Natural killer cell treated with Interleukin-12 subunit alpha and Interleukin-12 subunit beta and Interleukin-15 and Interleukin-18, amount 100 ng/mL, for 72 hours (primary cell): ENCODE measurements at regions not wholly inside any gene's neighbourhood (a gene's known extent, or its start where the extent isn't known, plus 50 kb on each side); places are given as distances from the start of the nearest gene placed in this dataset.
"Not testable (repeated sequence)": the region's sequence is repeated elsewhere in the genome, so short reads cannot be mapped to it uniquely, and the experiment has no call there.

ENCODE experiments used
- ATAC-seq, 2 donors: fragments of 150-1000 bp; cut with Tn5 transposase in 1 of 2; sonication (Bioruptor Pico), chemical (Tn5 transposase) in 1 of 2; 2 replicates each; pipeline ENCODE4 v1.10.0; 2021
- DNase-seq: peaks from one replicate; pipeline ENCODE4 v3.0.0; 2022; ENCODE audit warnings: low spot score
- H3K27ac Mint-ChIP-seq, 2 donors: 1 replicate in 1 of 2; 2 replicates in 1 of 2; pipeline ENCODE4 v1.8.0; 2022; ENCODE audit warnings: mixed read lengths in 2 of 2, mild to moderate bottlenecking in 1 of 2, moderate library complexity in 1 of 2
- H3K27me3 Mint-ChIP-seq, 2 donors: 1 replicate in 1 of 2; 2 replicates in 1 of 2; pipeline ENCODE4 v1.8.0; 2022; ENCODE audit warnings: mixed read lengths in 2 of 2
- H3K36me3 Mint-ChIP-seq: one replicate; pipeline ENCODE4 v1.8.0; 2022; ENCODE audit warnings: mixed read lengths
- H3K4me1 Mint-ChIP-seq, 2 donors: 1 replicate in 1 of 2; 2 replicates in 1 of 2; pipeline ENCODE4 v1.8.0; 2022; ENCODE audit warnings: low read depth in 2 of 2, mixed read lengths in 2 of 2, mild to moderate bottlenecking in 1 of 2
- H3K4me3 Mint-ChIP-seq: one replicate; pipeline ENCODE4 v1.8.0; 2022; ENCODE audit warnings: mixed read lengths
- H3K9me3 Mint-ChIP-seq: 2 replicates; pipeline ENCODE4 v1.8.0; 2022; ENCODE audit warnings: mixed read lengths

DNA sequence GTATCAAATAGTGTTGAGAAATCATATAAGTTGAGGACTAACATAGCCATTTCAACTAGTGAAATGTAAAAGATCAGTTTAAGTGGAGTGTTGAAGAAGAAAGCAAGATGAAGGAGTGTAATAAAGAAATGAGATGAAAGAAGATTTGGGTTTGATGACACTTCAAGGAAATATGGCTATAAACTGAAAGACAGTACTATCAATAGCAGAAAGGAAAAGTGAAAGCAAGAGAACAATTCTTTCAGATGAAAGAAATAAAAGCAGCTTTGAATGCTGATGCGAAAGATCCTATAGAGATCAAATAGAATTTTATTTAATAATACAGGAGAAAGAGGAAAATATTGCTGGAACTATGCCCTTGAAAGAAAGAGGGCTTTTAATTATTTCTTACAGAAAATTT, 92.8 kb upstream of the PRSS16 start:
- ATAC-seq (no peak), DNase-seq (no peak)
- peaks cover 27 to 36% of the 10 kb centered on the region in 2 donors for H3K4me1 Mint-ChIP-seq
- H3K27ac Mint-ChIP-seq, result peak overlapping the region; percentile 45 to 58
- H3K4me3 Mint-ChIP-seq, result peak overlapping the region; percentile 21
- no peaks in the 10 kb centered on the region for H3K9me3 Mint-ChIP-seq
- no peaks in the 10 kb centered on the region for H3K27me3 Mint-ChIP-seq
- H3K36me3 Mint-ChIP-seq, result no peaks in the 10 kb centered on the region

DNA sequence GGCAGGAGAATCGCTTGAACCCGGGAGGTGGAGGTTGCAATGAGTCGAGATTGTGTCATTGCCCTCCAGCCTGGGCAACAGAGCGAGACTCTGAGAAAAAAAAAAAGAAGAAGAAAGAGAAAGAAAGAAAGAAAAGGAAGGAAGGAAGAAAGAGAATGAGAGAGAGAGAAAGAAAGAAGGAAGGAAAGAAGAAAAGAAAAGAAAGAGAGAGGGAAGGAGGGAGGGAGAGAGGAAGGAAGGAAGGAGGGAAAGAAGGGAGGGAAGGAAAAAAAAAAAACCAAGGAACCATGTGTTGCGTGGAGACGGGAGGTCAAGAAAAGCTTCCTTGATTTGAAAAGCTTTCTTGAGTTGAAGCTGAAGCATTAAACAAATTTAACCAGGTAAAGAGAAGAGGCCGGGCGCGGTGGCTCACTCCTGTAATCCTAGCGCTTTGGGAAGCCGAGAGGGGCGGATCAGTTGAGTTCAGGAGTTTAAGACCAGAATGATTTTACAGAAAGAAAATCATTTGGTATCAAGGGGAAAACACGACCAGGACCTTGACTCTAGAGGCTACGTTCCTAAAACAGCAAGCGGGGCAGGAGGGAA, 90.5 kb upstream of the PRSS16 start:
- Mint-ChIP-seq H3K27ac (peak overlapping the region; percentile 87 to 93), H3K4me1 (peaks cover 27 to 44% of the 10 kb centered on the region in 2 donors), H3K36me3 (no peaks in the 10 kb centered on the region), H3K9me3 (no peaks in the 10 kb centered on the region), H3K27me3 (no peaks in the 10 kb centered on the region), H3K4me3 (peak overlapping the region; percentile 96)
- ATAC-seq, result no peak
- no peak for DNase-seq

DNA sequence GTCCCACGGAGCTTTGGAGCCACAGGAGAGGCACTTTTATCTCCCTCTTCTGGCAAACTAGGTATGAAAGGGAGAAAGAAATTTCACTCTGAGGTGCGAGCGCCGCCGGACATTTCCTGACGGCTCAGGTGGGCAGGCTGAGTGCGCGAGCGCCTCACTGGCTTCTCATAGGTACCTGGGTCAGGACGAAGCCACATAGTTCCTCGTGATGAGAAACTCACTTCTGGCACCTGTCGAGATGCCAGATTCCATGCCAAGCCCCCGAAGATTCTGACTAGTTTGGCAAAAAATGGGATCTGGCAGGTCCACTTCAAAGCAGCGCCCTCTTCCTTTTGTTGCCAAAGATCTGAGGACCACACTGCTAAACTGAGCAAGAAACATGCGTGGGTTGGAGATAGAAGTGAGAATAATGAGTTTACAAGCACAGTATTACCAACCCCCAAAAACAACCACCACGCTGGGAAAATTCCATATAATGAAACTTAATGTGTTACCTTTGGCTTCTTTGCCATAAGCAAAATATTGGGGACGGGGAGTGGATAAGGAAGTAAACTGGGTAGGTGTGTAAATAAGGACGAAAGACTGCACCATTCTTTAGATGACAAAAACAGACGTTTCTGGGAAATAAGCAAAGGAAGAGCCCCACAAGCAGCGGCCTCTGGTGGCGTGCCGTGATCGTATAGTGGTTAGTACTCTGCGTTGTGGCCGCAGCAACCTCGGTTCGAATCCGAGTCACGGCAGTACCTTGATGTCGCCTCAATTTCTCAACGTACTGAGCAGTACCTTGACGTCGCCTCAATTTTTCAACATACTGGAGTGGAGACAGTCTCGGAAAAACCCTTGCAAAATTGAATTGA, 89.8 kb upstream of the PRSS16 start:
- Mint-ChIP-seq H3K4me1 (peaks cover 27 to 46% of the 10 kb centered on the region in 2 donors), H3K27ac (peak overlapping the region; percentile 87 to 93), H3K4me3 (peak overlapping the region; percentile 96), H3K27me3 (no peaks in the 10 kb centered on the region), H3K9me3 (no peaks in the 10 kb centered on the region), H3K36me3 (no peaks in the 10 kb centered on the region)
- DNase-seq (peak; percentile 81), ATAC-seq (peak; percentile 90 to 94)

DNA sequence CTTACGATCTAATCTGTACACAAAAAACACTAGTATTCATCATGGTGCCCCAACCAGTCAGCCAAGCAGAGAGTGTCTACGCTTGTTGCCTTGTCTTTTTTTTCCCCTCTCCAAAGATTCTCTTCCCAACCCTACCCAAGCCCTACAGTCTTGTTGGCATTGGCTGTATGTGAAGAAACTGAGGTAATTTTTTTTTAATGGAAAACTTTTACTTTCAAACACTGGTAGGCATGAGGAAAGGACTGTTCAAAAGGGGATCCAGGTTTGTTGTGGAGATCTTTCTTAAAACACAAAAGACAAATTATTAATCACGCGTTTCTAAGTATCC, 89.2 kb upstream of the PRSS16 start:
- H3K4me1 Mint-ChIP-seq, result peaks cover 27 to 46% of the 10 kb centered on the region in 2 donors
- peak overlapping the region; percentile 87 to 93 for H3K27ac Mint-ChIP-seq
- DNase-seq (no peak), ATAC-seq (no peak)
- H3K4me3 Mint-ChIP-seq, result peak overlapping the region; percentile 96
- H3K27me3 Mint-ChIP-seq, result no peaks in the 10 kb centered on the region
- no peaks in the 10 kb centered on the region for H3K36me3 Mint-ChIP-seq
- no peaks in the 10 kb centered on the region for H3K9me3 Mint-ChIP-seq

DNA sequence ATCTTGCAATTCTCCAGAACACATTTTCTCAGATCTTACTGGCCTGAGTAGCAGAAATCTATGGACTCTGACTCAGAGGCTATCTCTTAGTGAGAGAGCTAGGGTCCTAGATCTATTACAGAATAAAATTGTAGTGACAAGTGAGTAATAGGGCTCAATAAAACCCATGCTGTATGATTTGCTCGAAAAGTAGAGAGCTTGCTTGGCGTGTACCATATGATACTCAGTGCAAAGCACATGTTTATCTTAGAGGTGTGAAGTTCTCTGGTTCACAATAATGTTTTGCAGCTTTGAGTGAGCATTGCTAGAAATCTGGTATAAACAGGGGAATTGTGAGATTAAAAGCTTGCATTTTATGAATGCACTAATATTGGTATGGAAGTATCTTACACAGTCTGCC, 87.8 kb upstream of the PRSS16 start:
- H3K27me3 Mint-ChIP-seq, result no peaks in the 10 kb centered on the region
- no peak for ATAC-seq
- no peaks in the 10 kb centered on the region for H3K36me3 Mint-ChIP-seq

DNA sequence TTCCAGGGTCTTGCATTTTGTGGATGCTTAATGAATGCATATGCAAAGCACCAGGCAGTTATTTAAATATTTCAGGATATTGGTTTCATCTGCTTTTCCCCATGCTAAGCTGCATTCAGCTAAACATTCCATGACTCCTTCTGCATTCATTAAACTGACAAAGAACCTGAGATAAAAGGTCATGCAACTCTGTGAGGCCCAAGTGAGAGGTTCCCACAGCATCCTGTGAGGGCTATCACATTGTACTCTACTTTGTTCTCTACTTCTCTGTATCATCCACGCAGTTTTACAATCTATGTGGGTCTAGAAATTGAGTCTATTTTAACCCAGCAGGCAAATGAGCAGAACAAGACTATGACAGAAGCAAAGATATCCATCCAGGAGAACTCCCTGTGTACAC, 86.4 kb upstream of the PRSS16 start:
- Mint-ChIP-seq H3K27ac (peak overlapping the region in 1 of 2 donors; percentile 77), H3K4me1 (peaks cover 23 to 33% of the 10 kb centered on the region in 2 donors), H3K4me3 (no peak overlapping the region), H3K27me3 (no peaks in the 10 kb centered on the region), H3K36me3 (no peaks in the 10 kb centered on the region), H3K9me3 (no peaks in the 10 kb centered on the region)
- DNase-seq (no peak), ATAC-seq (no peak)

More for the DNA sequence above, 87.8 kb upstream of the PRSS16 start:
- DNase-seq, result no peak
- H3K4me1 Mint-ChIP-seq, result peaks cover 24 to 41% of the 10 kb centered on the region in 2 donors
- no peak overlapping the region for H3K27ac Mint-ChIP-seq
- no peak overlapping the region for H3K4me3 Mint-ChIP-seq
- H3K9me3 Mint-ChIP-seq, result no peaks in the 10 kb centered on the region

DNA sequence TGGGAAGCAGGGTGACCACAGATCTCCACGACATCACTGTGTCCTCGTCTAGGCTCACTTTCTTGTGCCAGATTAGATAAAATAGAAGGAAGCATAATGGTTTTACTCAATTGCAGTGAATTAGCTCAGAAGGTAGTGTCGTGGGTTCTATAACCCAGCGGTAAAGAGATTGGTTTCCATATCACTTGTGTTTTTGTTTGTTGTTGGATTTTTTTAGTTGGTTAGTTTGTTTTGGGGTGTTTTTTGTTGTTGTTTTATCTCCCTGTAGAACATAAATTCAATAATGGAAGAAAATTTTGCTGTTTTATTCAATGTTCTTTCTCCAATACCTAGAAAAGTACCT, 85.9 kb upstream of the PRSS16 start:
- Mint-ChIP-seq H3K4me3 (no peak overlapping the region), H3K27me3 (no peaks in the 10 kb centered on the region), H3K27ac (peak overlapping the region; percentile 63 to 77), H3K4me1 (peaks cover 19 to 29% of the 10 kb centered on the region in 2 donors), H3K36me3 (no peaks in the 10 kb centered on the region), H3K9me3 (no peaks in the 10 kb centered on the region)
- ATAC-seq (no peak), DNase-seq (no peak)

DNA sequence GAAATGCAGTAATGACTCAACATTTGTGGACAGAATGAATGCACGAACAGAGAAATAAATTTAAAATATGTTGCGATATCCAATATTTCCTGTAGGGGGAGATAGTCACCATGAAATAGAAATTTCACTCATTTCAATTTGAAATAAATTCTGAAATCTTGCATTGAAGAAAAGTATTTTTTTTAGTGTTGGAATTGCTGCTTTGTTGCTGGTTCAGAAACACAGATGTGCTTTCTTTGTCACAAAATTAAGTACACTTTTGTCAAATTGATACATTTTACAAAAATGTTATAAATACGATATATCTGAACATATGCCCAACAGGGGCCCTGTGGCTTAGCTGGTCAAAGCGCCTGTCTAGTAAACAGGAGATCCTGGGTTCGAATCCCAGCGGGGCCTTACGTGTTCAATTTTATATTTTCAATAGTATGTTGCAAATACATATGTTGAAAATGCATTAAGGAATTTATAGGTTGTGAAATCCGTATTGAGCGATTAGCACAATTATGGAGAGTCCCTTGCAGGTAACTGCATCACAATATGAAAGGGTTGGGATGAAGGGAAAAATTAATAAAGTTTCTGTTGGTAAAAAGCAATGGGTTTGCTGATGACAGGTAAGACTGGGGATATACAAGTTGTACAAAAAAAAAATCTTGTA, 85.4 kb upstream of the PRSS16 start:
- Mint-ChIP-seq H3K9me3 (no peaks in the 10 kb centered on the region), H3K4me3 (no peak overlapping the region), H3K27me3 (no peaks in the 10 kb centered on the region), H3K4me1 (peaks cover 15 to 24% of the 10 kb centered on the region in 2 donors), H3K27ac (peak overlapping the region; percentile 63 to 77), H3K36me3 (no peaks in the 10 kb centered on the region)
- DNase-seq (no peak), ATAC-seq (peak; percentile 46 to 48)

DNA sequence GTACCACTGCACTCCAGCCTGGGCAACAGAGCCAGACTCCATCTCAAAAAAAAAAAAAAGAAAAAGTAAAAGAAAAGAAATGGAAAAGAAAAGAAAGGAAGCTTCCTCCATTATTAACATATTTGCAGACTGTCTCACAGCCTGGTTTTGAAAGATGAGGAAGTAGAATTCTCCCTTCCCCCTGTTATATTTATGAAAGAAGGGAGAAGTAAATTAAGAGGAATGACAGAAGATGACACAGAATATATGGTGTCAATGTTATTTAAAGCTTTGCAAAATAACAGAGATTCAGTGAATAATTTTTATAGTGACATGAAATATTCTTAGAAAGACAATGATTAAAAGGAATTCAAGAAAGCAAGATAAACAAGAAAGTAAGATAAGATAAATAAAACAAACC, 83.7 kb upstream of the PRSS16 start:
- Mint-ChIP-seq H3K9me3 (no peaks in the 10 kb centered on the region), H3K4me1 (peaks cover 0 to 10% of the 10 kb centered on the region in 2 donors), H3K27me3 (no peaks in the 10 kb centered on the region), H3K27ac (no peak overlapping the region), H3K36me3 (no peaks in the 10 kb centered on the region), H3K4me3 (no peak overlapping the region)
- ATAC-seq (no peak), DNase-seq (no peak)

DNA sequence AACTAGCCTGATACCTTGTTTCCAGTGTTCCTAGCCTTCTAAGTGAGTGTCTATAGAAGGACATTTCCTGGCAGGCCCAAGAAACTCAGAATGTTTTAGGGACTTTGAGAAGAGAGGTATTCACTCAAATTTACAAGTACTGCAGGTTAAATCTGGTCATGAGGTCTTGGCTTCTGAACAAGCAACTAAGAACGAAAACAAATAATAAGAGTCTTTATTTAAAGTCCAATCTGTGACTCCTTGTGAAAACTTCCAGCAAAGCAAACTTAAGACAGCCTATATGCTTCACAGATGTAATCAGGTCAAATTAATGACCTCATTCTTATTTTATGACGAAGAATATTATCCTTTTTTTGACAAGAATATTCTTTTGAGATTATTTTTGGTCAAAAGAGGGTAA, 79.4 kb upstream of the PRSS16 start:
- DNase-seq (no peak), ATAC-seq (no peak)
- Mint-ChIP-seq H3K4me3 (no peak overlapping the region), H3K27me3 (peaks cover 0 to 6% of the 10 kb centered on the region in 2 donors), H3K4me1 (no peaks in the 10 kb centered on the region), H3K9me3 (no peaks in the 10 kb centered on the region), H3K27ac (no peak overlapping the region), H3K36me3 (no peaks in the 10 kb centered on the region)

DNA sequence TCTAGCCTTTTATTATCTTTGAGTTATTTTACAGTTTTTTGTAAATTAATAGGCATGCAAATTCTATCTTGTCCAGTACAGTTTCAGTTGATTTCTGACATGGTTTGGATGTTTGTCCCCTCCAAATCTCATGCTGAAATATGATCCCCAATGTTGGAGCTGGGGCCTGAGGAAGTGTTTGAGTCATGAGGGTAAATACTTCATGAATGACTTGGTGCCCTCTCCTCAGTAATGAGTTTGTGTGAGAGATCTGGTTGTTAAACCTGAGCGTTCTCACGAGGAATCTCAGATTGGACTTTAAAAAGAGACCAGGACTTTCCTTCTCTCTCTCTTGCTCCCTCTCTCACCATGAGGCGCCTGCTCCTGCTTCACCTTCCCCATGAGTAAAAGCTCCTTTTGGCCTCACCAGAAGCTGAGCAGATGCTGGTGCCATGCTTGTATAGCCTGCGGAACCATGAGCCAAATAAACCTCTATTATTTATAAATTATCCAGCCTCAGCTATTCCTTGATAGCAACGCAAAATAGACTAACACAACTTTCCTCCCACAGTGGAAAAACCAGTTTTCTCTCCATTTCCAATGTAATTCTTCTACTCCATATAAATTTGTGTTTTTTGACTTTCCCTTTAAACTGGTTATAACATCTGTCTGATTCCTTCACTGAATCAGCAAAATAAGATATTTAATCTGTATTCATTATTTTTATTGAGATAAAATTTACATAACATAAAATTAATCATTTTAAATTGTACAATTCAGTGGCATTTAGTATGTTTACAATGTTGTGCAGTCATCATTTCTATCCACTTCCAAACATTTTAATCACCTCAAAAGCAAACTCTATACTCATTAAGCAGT, 78.7 kb upstream of the PRSS16 start:
- no peak for ATAC-seq
- Mint-ChIP-seq H3K27me3 (peaks cover 0 to 6% of the 10 kb centered on the region in 2 donors), H3K9me3 (no peaks in the 10 kb centered on the region), H3K27ac (no peak overlapping the region), H3K4me3 (no peak overlapping the region), H3K36me3 (no peaks in the 10 kb centered on the region), H3K4me1 (no peaks in the 10 kb centered on the region)
- DNase-seq, result no peak

DNA sequence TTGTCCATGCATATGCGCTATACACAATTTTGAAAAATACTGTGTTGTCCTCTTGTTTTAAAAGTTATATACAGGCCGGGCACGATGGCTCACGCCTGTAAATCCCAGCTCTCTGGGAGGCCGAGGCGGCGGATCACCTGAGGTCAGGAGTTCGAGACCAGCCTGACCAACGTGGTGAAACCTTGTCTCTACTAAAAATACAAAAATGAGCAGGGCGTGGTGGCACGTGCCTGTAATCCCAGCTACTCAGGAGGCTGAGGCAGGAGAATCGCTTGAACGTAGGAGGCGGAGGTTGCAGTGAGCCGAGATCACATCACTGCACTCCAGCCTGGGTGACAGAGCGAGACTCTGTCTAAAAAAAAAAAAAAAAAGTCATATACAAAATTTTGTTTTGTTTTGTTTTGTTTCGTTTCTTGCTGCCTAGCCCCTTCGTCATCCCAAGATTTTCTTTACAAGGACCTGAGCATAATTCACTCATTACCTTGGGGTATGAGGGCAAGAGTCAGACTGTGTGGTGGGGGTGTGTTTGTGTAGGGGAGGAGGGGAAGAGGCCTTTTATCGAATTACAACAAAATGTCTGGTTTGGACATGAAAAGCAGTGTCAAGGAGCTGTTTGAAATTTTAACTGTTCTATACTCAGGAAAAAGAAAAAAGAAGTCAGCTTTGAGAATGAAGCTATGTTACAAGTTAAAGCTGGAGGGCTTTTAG, 74.8 kb upstream of the PRSS16 start:
- peaks cover 11 to 12% of the 10 kb centered on the region in 2 donors for H3K4me1 Mint-ChIP-seq
- not testable (repeated sequence) for H3K9me3 Mint-ChIP-seq, H3K27me3 Mint-ChIP-seq, DNase-seq, H3K36me3 Mint-ChIP-seq, H3K4me3 Mint-ChIP-seq, ATAC-seq, H3K27ac Mint-ChIP-seq

DNA sequence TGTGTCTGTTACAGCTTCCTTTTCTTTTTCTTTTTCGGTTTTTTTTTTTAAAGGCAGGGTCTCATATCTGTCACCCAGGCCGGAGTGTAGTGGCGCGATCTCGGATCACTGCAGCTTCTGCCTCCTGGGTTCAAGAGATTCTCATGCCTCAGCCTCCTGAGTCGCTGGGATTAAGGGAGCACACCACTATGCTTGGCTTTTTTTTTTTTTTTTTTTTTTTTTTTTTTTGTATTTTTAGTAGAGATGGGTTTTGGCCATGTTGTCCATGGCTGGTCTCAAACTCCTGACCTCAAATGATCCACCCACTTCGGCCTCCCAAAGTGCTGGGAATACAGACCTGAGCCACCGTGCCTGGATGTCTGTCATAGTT, 74.3 kb upstream of the PRSS16 start:
- H3K27ac Mint-ChIP-seq, ATAC-seq, H3K9me3 Mint-ChIP-seq, H3K36me3 Mint-ChIP-seq, DNase-seq, H3K27me3 Mint-ChIP-seq, H3K4me3 Mint-ChIP-seq: not testable (repeated sequence)
- H3K4me1 Mint-ChIP-seq, result peaks cover 13 to 15% of the 10 kb centered on the region in 2 donors
